ENCODE measurements at regions not wholly inside any gene's neighbourhood (a gene's known extent, or its start where the extent isn't known, plus 50 kb on each side); places are given as distances from the start of the nearest gene placed in this dataset.

- no peak for DNase-seq
- Mint-ChIP-seq H3K27me3 (no peaks in the 10 kb centered on the region), H3K4me3 (no peak overlapping the region)
Measured at GRCh38 chr4:144456196-144456595, 189.8 kb upstream of the HHIP start.

GRCh38 chr4:144461906-144462305 lies 184.1 kb upstream of the HHIP start:
- ChIA-PET POLR2A (no interaction called here), CTCF (no interaction called here)
- Mint-ChIP-seq H3K4me3 (no peak overlapping the region), H3K27ac (no peak overlapping the region), H3K9me3 (no peaks in the 10 kb centered on the region), H3K27me3 (no peaks in the 10 kb centered on the region), H3K36me3 (no peaks in the 10 kb centered on the region), H3K4me1 (ENCODE audit: low read depth) (no peaks in the 10 kb centered on the region)
- DNase-seq, result no peak
- intact Hi-C loops (cut with micrococcal nuclease), result no loop called here

More at GRCh38 chr4:144456196-144456595, 189.8 kb upstream of the HHIP start:
- H3K27ac Mint-ChIP-seq, result no peak overlapping the region
- no peaks in the 10 kb centered on the region for H3K9me3 Mint-ChIP-seq
- ChIA-PET CTCF (no interaction called here), POLR2A (no interaction called here)
- no peaks in the 10 kb centered on the region for H3K36me3 Mint-ChIP-seq
- no peaks in the 10 kb centered on the region for H3K4me1 Mint-ChIP-seq (ENCODE audit: low read depth)
- intact Hi-C loops (cut with micrococcal nuclease), result no loop called here

DNA sequence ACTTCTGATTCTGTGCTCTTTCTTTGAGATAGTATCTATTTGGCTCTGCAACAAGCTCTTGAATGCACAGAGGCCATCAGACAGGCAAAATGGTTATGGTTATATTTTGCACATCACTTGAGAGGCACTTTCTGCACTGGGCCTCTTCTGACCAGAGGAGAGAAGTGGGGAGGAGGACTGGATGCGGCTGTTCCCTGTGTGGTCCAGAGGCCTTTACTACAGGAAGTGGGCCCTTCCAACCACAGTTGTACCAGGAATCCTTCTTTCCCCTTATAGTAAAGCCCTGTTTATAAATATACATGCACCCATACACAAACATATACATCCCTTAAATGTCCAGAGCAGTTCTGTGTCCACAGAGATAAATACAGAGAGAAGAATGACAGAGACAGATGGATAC lies 182.7 kb upstream of the HHIP start:
- no peaks in the 10 kb centered on the region for H3K9me3 Mint-ChIP-seq
- no peak overlapping the region for H3K4me3 Mint-ChIP-seq
- CTCF ChIA-PET, result no interaction called here
- no peak overlapping the region for H3K27ac Mint-ChIP-seq
- H3K36me3 Mint-ChIP-seq, result no peaks in the 10 kb centered on the region
- no peak for DNase-seq
- no peaks in the 10 kb centered on the region for H3K4me1 Mint-ChIP-seq (ENCODE audit: low read depth)
- intact Hi-C loops (cut with micrococcal nuclease), result no loop called here
- H3K27me3 Mint-ChIP-seq, result no peaks in the 10 kb centered on the region
- POLR2A ChIA-PET, result no interaction called here

GRCh38 chr4:144463896-144464295 lies 182.1 kb upstream of the HHIP start:
- ChIA-PET CTCF (no interaction called here), POLR2A (no interaction called here)
- DNase-seq, result no peak
- H3K4me3 Mint-ChIP-seq, result no peak overlapping the region
- no peaks in the 10 kb centered on the region for H3K4me1 Mint-ChIP-seq (ENCODE audit: low read depth)
- H3K27me3 Mint-ChIP-seq, result no peaks in the 10 kb centered on the region
- no peak overlapping the region for H3K27ac Mint-ChIP-seq
- no peaks in the 10 kb centered on the region for H3K9me3 Mint-ChIP-seq
- H3K36me3 Mint-ChIP-seq, result no peaks in the 10 kb centered on the region
- intact Hi-C loops (cut with micrococcal nuclease), result no loop called here

- intact Hi-C loops (cut with micrococcal nuclease), result no loop called here
Measured at GRCh38 chr4:144465546-144465945, 180.4 kb upstream of the HHIP start.

DNA sequence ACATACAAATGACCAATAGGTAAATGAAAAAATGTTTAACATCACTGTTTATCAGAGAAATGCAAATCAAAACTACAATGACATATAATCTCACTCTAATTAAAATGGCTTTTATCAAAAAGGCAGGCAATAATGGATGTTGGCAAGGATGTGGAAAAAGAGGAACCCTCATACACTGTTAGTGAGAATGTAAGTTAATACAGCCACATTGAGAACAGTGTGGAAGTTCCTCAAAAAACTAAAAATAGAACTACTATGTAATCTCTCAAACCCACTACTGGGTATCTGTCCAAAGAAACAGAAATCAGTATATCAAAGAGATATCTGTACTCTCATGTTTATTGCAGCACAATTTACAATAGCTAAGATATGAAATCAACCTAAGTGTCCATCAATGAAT lies 165.9 kb upstream of the HHIP start:
- CTCF ChIA-PET, result no interaction called here
- Mint-ChIP-seq H3K9me3 (peaks cover 2% of the 10 kb centered on the region), H3K27ac (no peak overlapping the region), H3K4me1 (ENCODE audit: low read depth) (no peaks in the 10 kb centered on the region), H3K27me3 (no peaks in the 10 kb centered on the region), H3K4me3 (no peak overlapping the region), H3K36me3 (no peaks in the 10 kb centered on the region)
- POLR2A ChIA-PET, result no interaction called here
- intact Hi-C loops (cut with micrococcal nuclease), result no loop called here
- no peak for DNase-seq

More at GRCh38 chr4:144465546-144465945, 180.4 kb upstream of the HHIP start:
- no peaks in the 10 kb centered on the region for H3K4me1 Mint-ChIP-seq (ENCODE audit: low read depth)
- DNase-seq, result no peak
- CTCF ChIA-PET, result interaction anchor here (0.8 kb wide), 1 partner anchor 596 kb away, joined by 3 read pairs; no protein-coding TSS in a partner anchor
- no peaks in the 10 kb centered on the region for H3K27me3 Mint-ChIP-seq
- no peaks in the 10 kb centered on the region for H3K9me3 Mint-ChIP-seq
- H3K27ac Mint-ChIP-seq, result no peak overlapping the region
- no peak overlapping the region for H3K4me3 Mint-ChIP-seq
- no peaks in the 10 kb centered on the region for H3K36me3 Mint-ChIP-seq
- POLR2A ChIA-PET, result no interaction called here

- H3K4me1 Mint-ChIP-seq (ENCODE audit: low read depth), result no peaks in the 10 kb centered on the region
- H3K4me3 Mint-ChIP-seq, result no peak overlapping the region
- no peaks in the 10 kb centered on the region for H3K36me3 Mint-ChIP-seq
- ChIA-PET POLR2A (no interaction called here), CTCF (no interaction called here)
- peaks cover 9% of the 10 kb centered on the region for H3K9me3 Mint-ChIP-seq
- H3K27ac Mint-ChIP-seq, result no peak overlapping the region
- no peaks in the 10 kb centered on the region for H3K27me3 Mint-ChIP-seq
- DNase-seq, result no peak
- intact Hi-C loops (cut with micrococcal nuclease), result no loop called here
Measured at GRCh38 chr4:144489831-144490230, 156.1 kb upstream of the HHIP start.

- ChIA-PET POLR2A (no interaction called here), CTCF (no interaction called here)
- H3K27ac Mint-ChIP-seq, result no peak overlapping the region
Measured at GRCh38 chr4:144494280-144494679, 151.7 kb upstream of the HHIP start.

DNA sequence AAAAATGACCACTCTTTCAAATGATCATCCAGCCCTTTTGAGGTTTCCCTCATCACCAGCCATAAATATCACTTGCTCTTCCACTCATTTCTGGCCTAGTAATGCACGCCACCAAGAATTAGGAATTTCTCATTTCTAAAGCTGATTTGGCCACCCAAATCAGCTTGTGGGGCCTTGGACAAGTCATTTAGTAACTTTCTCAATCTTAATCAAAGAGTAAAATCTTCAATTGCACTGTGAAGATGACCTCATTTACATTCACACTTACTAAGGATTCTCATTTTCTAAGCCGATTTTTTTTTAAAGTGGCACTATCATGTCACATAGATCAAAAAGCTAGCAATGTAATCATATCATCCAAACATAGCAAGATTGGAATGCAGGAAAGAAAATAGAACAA lies 150.0 kb upstream of the HHIP start:
- no peaks in the 10 kb centered on the region for H3K9me3 Mint-ChIP-seq
- ChIA-PET POLR2A (no interaction called here), CTCF (no interaction called here)
- H3K36me3 Mint-ChIP-seq, result no peaks in the 10 kb centered on the region
- no peaks in the 10 kb centered on the region for H3K4me1 Mint-ChIP-seq (ENCODE audit: low read depth)
- no peaks in the 10 kb centered on the region for H3K27me3 Mint-ChIP-seq
- DNase-seq, result no peak
- no peak overlapping the region for H3K4me3 Mint-ChIP-seq
- no peak overlapping the region for H3K27ac Mint-ChIP-seq
- intact Hi-C loops (cut with micrococcal nuclease), result no loop called here

More at GRCh38 chr4:144494280-144494679, 151.7 kb upstream of the HHIP start:
- Mint-ChIP-seq H3K36me3 (no peaks in the 10 kb centered on the region), H3K27me3 (no peaks in the 10 kb centered on the region), H3K4me3 (no peak overlapping the region), H3K4me1 (ENCODE audit: low read depth) (no peaks in the 10 kb centered on the region), H3K9me3 (no peaks in the 10 kb centered on the region)
- no peak for DNase-seq
- intact Hi-C loops (cut with micrococcal nuclease), result no loop called here

DNA sequence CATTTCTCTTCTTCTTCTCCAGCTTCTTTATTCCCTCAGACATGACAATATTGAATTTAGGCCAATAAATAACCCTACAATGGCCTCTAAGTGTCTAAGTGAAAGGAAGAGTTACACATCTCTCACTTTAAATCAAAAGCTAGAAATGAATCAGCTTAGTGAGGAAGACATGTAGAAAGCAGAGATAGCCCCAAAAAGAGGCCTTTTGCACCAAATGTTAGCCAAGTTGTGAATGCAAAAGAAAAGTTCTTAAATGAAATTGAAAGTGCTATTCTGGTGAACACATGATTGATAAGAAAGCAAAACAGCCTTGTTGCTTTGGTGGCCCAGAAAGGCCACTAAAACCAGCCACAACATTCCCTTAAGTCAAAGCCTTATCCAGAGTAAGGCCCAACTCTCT lies 146.2 kb upstream of the HHIP start:
- H3K27ac Mint-ChIP-seq, result no peak overlapping the region
- no peaks in the 10 kb centered on the region for H3K36me3 Mint-ChIP-seq
- intact Hi-C loops (cut with micrococcal nuclease), result no loop called here
- no peaks in the 10 kb centered on the region for H3K27me3 Mint-ChIP-seq
- POLR2A ChIA-PET, result no interaction called here
- H3K4me1 Mint-ChIP-seq (ENCODE audit: low read depth), result no peaks in the 10 kb centered on the region
- no peaks in the 10 kb centered on the region for H3K9me3 Mint-ChIP-seq
- CTCF ChIA-PET, result no interaction called here
- H3K4me3 Mint-ChIP-seq, result no peak overlapping the region
- no peak for DNase-seq

- DNase-seq, result no peak
- Mint-ChIP-seq H3K4me3 (no peak overlapping the region), H3K27ac (no peak overlapping the region), H3K27me3 (no peaks in the 10 kb centered on the region), H3K9me3 (no peaks in the 10 kb centered on the region), H3K36me3 (no peaks in the 10 kb centered on the region), H3K4me1 (ENCODE audit: low read depth) (no peaks in the 10 kb centered on the region)
- CTCF ChIA-PET, result no interaction called here
- POLR2A ChIA-PET, result no interaction called here
- intact Hi-C loops (cut with micrococcal nuclease), result no loop called here
Measured at GRCh38 chr4:144501231-144501780, 144.7 kb upstream of the HHIP start.

DNA sequence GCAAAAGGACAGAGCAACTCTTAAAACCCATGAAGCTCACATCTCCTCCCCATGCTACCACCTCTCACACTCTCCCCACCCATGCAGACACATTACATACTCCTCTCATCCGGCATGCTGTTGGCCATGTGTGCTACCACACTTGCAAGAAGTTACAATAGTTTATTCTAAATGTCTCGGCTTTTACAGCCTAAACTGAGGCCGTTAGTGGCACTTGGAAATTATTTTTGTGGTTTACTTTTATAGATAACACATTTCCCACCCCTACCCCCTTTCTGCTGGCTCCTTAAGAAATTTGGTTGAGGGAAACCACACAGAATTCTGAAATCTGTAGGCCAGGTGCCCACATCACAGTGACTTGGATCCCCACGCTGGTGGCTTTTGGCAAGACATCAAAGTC lies 141.1 kb upstream of the HHIP start:
- no peak for DNase-seq
- no peaks in the 10 kb centered on the region for H3K9me3 Mint-ChIP-seq
- H3K4me3 Mint-ChIP-seq, result no peak overlapping the region
- intact Hi-C loops (cut with micrococcal nuclease), result no loop called here
- no peaks in the 10 kb centered on the region for H3K4me1 Mint-ChIP-seq (ENCODE audit: low read depth)
- ChIA-PET CTCF (no interaction called here), POLR2A (no interaction called here)
- H3K36me3 Mint-ChIP-seq, result no peaks in the 10 kb centered on the region
- no peaks in the 10 kb centered on the region for H3K27me3 Mint-ChIP-seq
- H3K27ac Mint-ChIP-seq, result no peak overlapping the region

- no peak for DNase-seq
- ChIA-PET CTCF (no interaction called here), POLR2A (no interaction called here)
- H3K27ac Mint-ChIP-seq, result no peak overlapping the region
- no peak overlapping the region for H3K4me3 Mint-ChIP-seq
- no peaks in the 10 kb centered on the region for H3K9me3 Mint-ChIP-seq
- intact Hi-C loops (cut with micrococcal nuclease), result no loop called here
- no peaks in the 10 kb centered on the region for H3K4me1 Mint-ChIP-seq (ENCODE audit: low read depth)
- H3K27me3 Mint-ChIP-seq, result no peaks in the 10 kb centered on the region
- H3K36me3 Mint-ChIP-seq, result no peaks in the 10 kb centered on the region
Measured at GRCh38 chr4:144507311-144508101, 138.4 kb upstream of the HHIP start.

All from activated CD4-positive, alpha-beta memory T cell treated with anti-CD3 and anti-CD28 coated beads for 36 hours (primary cell).